Stimulated activated CD4-positive, alpha-beta T cell treated with anti-CD3 and anti-CD28 coated beads, Interleukin-2, amount 100 ng/mL, for 24 hours (primary cell): ENCODE measurements at regions not wholly inside any gene's neighbourhood (a gene's known extent, or its start where the extent isn't known, plus 50 kb on each side); places are given as distances from the start of the nearest gene placed in this dataset.
"Not testable (repeated sequence)": the region's sequence is repeated elsewhere in the genome, so short reads cannot be mapped to it uniquely, and the experiment has no call there.

Experiments used
- DNase-seq, 2 donors: peaks; one replicate each; pipeline ENCODE4 v3.0.0-alpha.2; 2020

- no peak for DNase-seq
Measured at GRCh38 chr10:131363416-131363815, 51.9 kb upstream of the TCERG1L start.

GRCh38 chr10:131371571-131371970, 60.0 kb upstream of the TCERG1L start:
- no peak for DNase-seq

GRCh38 chr10:131381576-131381975, 70.1 kb upstream of the TCERG1L start:
- no peak for DNase-seq

- DNase-seq, result not testable (repeated sequence)
Measured at GRCh38 chr10:131385161-131385872, 73.8 kb upstream of the TCERG1L start.

- DNase-seq, result no peak
Measured at GRCh38 chr10:131387018-131387529, 75.6 kb upstream of the TCERG1L start.

- no peak for DNase-seq
Measured at GRCh38 chr10:131391936-131392335, 80.4 kb upstream of the TCERG1L start.

GRCh38 chr10:131396121-131397050, 84.9 kb upstream of the TCERG1L start:
- no peak for DNase-seq

GRCh38 chr10:131398166-131398565, 86.6 kb upstream of the TCERG1L start:
- no peak for DNase-seq

- DNase-seq, result no peak
Measured at GRCh38 chr10:131399981-131400380, 88.5 kb upstream of the TCERG1L start.

GRCh38 chr10:131400513-131400912, 89.0 kb upstream of the TCERG1L start:
- DNase-seq, result no peak

- DNase-seq, result no peak
Measured at GRCh38 chr10:131402771-131403650, 91.5 kb upstream of the TCERG1L start.

- DNase-seq, result no peak
Measured at GRCh38 chr10:131403936-131404335, 92.4 kb upstream of the TCERG1L start.

GRCh38 chr10:131404886-131405285, 93.4 kb upstream of the TCERG1L start:
- DNase-seq, result no peak

GRCh38 chr10:131406676-131407392, 95.3 kb upstream of the TCERG1L start:
- DNase-seq, result no peak

GRCh38 chr10:131418681-131419080, 107.2 kb upstream of the TCERG1L start:
- no peak for DNase-seq

GRCh38 chr10:131419797-131420196, 108.3 kb upstream of the TCERG1L start:
- DNase-seq, result no peak

GRCh38 chr10:131420867-131421266, 109.3 kb upstream of the TCERG1L start:
- DNase-seq, result no peak

GRCh38 chr10:131421381-131421780, 109.9 kb upstream of the TCERG1L start:
- no peak for DNase-seq

- no peak for DNase-seq
Measured at GRCh38 chr10:131422731-131423130, 111.2 kb upstream of the TCERG1L start.

- DNase-seq, result no peak
Measured at GRCh38 chr10:131424053-131424452, 112.5 kb upstream of the TCERG1L start.

- no peak for DNase-seq
Measured at GRCh38 chr10:131424836-131425491, 113.4 kb upstream of the TCERG1L start.
